Stimulated activated effector memory CD8-positive, alpha-beta T cell treated with anti-CD3 and anti-CD28 coated beads, Interleukin-12 subunit alpha, Interleukin-12 subunit beta, amount 100 ng/mL, for 72 hours (primary cell): ENCODE measurements at regions not wholly inside any gene's neighbourhood (a gene's known extent, or its start where the extent isn't known, plus 50 kb on each side); places are given as distances from the start of the nearest gene placed in this dataset.
A peak's percentile ranks its signal among the peaks of the same experiment; 100 is the strongest.

Source experiments
- ATAC-seq: fragments of 150-1000 bp; cut with Tn5 transposase; 2 replicates; pipeline ENCODE4 v1.10.0; 2021
- DNase-seq, 2 donors: peaks; one replicate each; pipeline ENCODE4 v3.0.0; 2021 to 2022; ENCODE audit warnings: low spot score in 2 of 2
- H3K27ac Mint-ChIP-seq: one replicate; pipeline ENCODE4 v1.8.0; 2022; ENCODE audit warnings: mild to moderate bottlenecking, mixed read lengths
- H3K36me3 Mint-ChIP-seq: one replicate; pipeline ENCODE4 v1.8.0; 2022; ENCODE audit warnings: mild to moderate bottlenecking, mixed read lengths
- H3K4me1 Mint-ChIP-seq: one replicate; pipeline ENCODE4 v1.8.0; 2022; ENCODE audit warnings: mixed read lengths
- H3K4me3 Mint-ChIP-seq: one replicate; pipeline ENCODE4 v1.8.0; 2022; ENCODE audit warnings: mild to moderate bottlenecking, mixed read lengths
- H3K9me3 Mint-ChIP-seq: one replicate; pipeline ENCODE4 v1.8.0; 2022; ENCODE audit warnings: mixed read lengths

DNA sequence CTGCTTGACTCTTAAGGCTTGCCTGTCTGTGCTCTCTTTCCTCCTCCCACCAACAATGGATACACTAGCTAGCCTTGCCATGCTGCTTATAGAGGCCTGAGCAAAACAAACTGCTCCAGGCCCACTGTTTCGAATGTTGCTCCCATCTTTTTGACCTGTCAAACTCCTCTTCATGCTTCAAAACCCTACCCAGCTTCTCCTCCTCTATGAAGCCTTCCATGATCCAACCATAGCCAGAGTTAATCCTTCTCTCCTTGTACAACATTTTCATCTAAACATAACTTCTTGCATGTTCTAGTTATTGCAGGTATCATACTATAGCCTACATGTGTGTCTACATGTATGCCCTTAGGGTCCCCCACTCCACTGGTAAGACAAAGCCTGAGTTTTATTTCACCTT is 426.7 kb upstream of the MGMT start:
- no peak overlapping the region for H3K4me3 Mint-ChIP-seq
- peaks cover 21% of the 10 kb centered on the region for H3K4me1 Mint-ChIP-seq
- no peak overlapping the region for H3K27ac Mint-ChIP-seq
- H3K9me3 Mint-ChIP-seq, result no peaks in the 10 kb centered on the region
- DNase-seq, result no peak
- ATAC-seq, result no peak
- no peaks in the 10 kb centered on the region for H3K36me3 Mint-ChIP-seq

DNA sequence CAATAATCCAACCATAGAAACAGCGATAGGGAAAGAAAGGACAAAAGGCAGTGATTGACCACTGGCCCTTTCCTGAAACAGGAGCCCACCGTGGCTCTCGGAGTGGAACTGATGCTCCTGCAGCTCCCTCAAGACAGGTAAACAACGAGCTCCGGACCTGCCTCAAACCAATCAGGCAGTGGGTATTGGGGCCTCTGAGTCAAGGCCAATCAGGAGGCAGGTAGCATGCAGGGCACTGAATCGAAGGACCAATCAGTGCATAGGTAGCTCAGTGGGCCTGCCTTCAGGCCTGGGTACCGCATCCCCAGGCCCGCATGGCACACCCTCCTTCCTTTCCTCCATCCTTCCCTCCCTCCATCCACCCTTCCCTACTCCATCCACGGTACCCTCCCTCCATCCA is 425.1 kb upstream of the MGMT start:
- H3K4me3 Mint-ChIP-seq, result no peak overlapping the region
- H3K27ac Mint-ChIP-seq, result no peak overlapping the region
- H3K9me3 Mint-ChIP-seq, result no peaks in the 10 kb centered on the region

DNA sequence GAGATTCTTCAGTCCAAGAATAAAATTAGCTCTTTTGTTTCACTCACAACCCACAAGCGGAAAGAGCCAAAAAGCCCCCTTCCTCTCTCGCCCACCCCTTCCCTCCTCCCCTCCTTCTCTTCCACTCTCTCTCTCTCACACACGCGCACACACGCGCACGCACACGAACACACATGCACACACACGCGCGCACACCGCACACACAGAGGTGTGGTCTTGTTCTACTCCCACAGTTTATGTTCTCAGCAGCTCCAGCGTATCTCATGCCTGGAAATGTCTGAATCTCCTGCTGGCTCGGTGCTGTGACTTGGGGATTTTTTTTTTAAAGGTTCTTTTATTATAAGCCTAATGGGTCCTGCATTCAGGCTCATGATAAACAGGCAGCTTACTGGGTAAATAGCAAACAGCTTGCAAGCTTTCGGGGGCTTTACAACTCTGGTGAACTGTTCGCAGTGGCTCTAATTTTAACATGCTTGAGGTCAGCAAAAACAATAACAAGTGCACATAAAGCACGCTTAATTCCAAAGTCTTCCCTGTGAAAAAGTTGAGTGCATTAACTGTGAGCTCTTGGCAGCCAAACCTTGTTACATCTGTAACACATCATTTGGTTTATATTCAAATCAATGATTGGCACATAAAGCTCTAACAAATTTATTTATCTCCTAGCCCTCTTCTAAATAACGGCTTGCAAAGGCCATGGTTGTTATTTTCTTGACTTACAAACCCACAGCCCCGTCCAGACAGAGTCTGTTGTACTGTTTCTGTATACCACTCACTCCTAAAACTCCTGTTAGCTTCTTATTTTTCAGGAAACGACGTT is 424.1 kb upstream of the MGMT start:
- Mint-ChIP-seq H3K36me3 (no peaks in the 10 kb centered on the region), H3K4me3 (no peak overlapping the region), H3K9me3 (no peaks in the 10 kb centered on the region), H3K27ac (no peak overlapping the region), H3K4me1 (peaks cover 6% of the 10 kb centered on the region)
- ATAC-seq, result no peak
- DNase-seq, result no peak

More for the DNA sequence above, 425.1 kb upstream of the MGMT start:
- DNase-seq (no peak), ATAC-seq (no peak)
- peaks cover 9% of the 10 kb centered on the region for H3K4me1 Mint-ChIP-seq
- no peaks in the 10 kb centered on the region for H3K36me3 Mint-ChIP-seq

DNA sequence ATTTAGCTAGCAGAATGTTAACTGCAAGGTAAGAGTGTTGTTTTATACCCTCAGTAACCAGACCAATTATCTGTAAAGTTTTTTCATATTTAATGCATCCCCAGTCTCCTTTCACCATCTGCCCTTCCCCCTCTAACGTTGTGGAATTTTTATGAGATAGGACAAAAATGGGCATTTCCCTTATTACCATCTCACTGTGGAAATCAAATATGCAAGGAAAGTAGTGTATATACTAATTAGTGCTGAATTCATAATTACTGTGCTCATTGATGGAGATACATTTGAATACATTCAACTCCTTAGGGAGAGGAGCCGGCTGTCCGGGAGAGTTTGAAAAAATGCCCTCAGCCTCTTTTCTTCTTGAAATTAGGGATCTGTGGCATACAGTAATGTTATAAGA is 423.4 kb upstream of the MGMT start:
- Mint-ChIP-seq H3K4me1 (peaks cover 6% of the 10 kb centered on the region), H3K27ac (no peak overlapping the region)
- no peak for ATAC-seq

DNA sequence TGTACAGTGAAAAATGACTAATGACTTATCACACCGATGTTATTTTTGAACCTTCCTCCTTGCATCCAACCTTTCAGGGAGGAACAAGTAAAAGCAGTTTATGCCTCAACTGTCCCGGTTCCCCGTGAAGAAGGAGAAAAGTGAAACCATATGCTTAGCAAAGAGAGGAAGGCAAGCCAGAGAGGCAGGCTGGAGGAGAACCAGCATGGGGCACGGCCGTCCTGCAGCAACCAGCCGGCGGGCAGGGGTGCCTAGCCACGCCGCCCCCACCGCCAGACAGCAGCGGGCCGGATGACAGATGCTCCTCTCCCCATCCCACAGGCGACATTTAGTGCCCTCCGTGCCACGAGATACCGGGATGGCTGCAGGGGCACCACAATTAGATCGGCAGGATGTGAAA is 421.4 kb upstream of the MGMT start:
- Mint-ChIP-seq H3K36me3 (no peaks in the 10 kb centered on the region), H3K4me1 (peaks cover 6% of the 10 kb centered on the region), H3K27ac (no peak overlapping the region), H3K4me3 (no peak overlapping the region), H3K9me3 (no peaks in the 10 kb centered on the region)
- DNase-seq, result no peak
- no peak for ATAC-seq

More for the DNA sequence above, 423.4 kb upstream of the MGMT start:
- H3K4me3 Mint-ChIP-seq, result no peak overlapping the region
- DNase-seq, result no peak
- H3K9me3 Mint-ChIP-seq, result no peaks in the 10 kb centered on the region
- H3K36me3 Mint-ChIP-seq, result no peaks in the 10 kb centered on the region

DNA sequence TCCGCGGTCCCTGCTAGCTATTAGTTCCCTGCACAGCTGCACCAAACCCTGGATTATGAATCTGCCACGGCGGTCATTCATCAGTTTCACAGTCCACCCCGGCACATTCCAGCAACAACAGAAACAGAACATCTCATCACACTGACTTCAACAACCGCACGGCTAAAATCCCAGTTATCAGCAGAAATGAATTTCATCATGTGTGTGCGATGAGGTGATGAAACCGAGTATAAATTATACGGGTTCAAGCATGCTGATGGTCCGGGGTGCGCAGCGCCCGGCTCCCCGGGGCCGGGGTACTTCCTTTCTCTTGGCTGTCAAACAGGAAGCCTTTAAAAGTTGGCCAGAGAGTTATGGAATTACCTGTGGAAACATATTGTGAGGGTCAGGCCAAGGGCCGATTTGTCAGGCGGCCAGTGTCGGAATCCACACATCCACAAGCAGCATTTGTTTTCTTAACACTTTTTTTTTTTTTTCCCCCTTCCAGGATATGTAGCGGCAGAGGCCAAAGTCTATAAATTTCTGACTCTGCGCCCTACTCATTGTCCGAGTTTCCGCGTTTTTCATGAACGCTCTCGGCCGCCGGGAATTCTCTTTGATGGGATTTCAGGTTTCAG is 420.9 kb upstream of the MGMT start:
- no peak overlapping the region for H3K4me3 Mint-ChIP-seq
- no peaks in the 10 kb centered on the region for H3K36me3 Mint-ChIP-seq
- peaks cover 6% of the 10 kb centered on the region for H3K4me1 Mint-ChIP-seq
- DNase-seq (no peak), ATAC-seq (no peak)
- no peak overlapping the region for H3K27ac Mint-ChIP-seq
- no peaks in the 10 kb centered on the region for H3K9me3 Mint-ChIP-seq

DNA sequence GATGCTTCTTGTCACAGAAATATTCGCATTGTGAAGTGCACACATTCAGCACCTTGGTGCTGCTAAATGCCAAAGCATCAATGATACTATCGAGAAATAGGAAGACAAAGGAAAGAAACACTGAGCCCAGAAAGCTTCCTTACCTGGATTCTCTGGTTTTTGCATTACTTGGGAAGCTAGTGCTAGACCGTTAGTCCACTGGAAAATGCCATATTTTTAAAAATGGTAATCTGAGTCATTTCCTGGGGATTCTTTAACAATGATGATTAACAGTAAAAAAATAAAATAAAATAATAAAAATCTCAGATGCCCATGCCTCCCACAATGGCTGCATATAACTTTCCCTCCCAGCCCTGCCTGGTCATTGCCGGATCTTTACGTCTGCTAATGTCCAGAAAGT is 420.1 kb upstream of the MGMT start:
- no peak overlapping the region for H3K27ac Mint-ChIP-seq
- DNase-seq (no peak), ATAC-seq (no peak)
- H3K9me3 Mint-ChIP-seq, result no peaks in the 10 kb centered on the region
- no peak overlapping the region for H3K4me3 Mint-ChIP-seq
- no peaks in the 10 kb centered on the region for H3K36me3 Mint-ChIP-seq
- peaks cover 6% of the 10 kb centered on the region for H3K4me1 Mint-ChIP-seq

DNA sequence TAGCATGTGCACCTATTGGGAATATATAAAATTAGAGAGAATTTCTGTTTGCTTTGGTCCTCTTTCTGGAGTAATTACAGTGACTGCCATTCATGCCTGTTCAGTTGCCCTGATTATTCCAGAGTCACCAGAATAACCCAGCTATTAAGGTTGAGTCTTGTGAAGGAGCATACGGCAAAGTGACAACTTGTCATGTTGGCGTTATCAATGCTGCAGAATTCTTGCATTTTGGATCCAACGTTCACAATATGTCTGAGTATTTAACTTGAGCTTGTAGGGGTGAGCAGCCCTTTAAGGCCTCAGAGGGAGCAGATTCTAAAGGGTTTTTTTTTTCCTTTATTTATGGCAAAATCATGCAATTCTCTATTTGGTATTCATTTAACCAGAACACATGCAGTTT is 419.4 kb upstream of the MGMT start:
- Mint-ChIP-seq H3K9me3 (no peaks in the 10 kb centered on the region), H3K36me3 (no peaks in the 10 kb centered on the region), H3K27ac (no peak overlapping the region), H3K4me1 (peaks cover 5% of the 10 kb centered on the region), H3K4me3 (no peak overlapping the region)
- DNase-seq (no peak), ATAC-seq (no peak)

DNA sequence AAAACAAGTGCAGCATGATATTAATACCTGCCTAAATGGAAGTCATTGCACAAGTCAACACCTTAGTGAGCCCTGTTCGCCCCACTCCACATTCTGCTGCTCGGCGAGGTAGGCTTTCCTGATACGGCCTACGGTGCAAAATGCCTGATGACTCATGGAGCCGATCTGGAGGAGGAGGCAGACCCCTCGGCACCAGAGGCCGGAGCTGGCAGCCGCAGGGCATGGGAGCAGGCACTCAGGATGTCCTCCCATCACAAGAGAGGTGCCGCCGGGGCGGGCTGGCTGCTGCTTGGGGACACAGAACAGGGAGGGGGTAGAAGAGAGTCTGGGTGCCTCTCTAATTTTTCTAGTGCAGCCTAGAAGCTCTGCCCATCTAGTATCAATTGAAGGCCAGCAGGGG is 418.5 kb upstream of the MGMT start:
- no peak for ATAC-seq
- Mint-ChIP-seq H3K4me3 (no peak overlapping the region), H3K36me3 (no peaks in the 10 kb centered on the region), H3K9me3 (no peaks in the 10 kb centered on the region), H3K27ac (no peak overlapping the region), H3K4me1 (no peaks in the 10 kb centered on the region)
- DNase-seq, result no peak

DNA sequence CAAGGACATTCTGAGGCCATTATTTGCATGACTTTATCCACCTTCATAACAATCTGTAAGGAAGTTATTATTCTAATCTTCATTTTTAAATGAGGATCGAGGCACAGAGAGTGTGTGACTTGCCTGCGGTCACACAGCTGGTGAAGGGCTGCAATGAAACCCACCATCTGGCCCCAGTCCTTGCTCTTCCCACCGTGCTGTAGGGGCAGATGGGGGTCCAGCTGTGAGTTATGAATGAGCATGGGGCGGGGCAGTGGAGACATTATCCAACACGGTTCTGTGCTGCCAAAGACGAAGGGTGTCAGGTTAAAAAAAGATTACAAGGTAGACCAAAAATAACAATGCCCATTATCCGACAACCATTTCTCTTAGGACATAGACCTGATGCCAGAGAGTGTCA is 417.5 kb upstream of the MGMT start:
- Mint-ChIP-seq H3K4me3 (no peak overlapping the region), H3K27ac (no peak overlapping the region), H3K9me3 (no peaks in the 10 kb centered on the region), H3K4me1 (no peaks in the 10 kb centered on the region), H3K36me3 (no peaks in the 10 kb centered on the region)
- no peak for ATAC-seq
- no peak for DNase-seq

DNA sequence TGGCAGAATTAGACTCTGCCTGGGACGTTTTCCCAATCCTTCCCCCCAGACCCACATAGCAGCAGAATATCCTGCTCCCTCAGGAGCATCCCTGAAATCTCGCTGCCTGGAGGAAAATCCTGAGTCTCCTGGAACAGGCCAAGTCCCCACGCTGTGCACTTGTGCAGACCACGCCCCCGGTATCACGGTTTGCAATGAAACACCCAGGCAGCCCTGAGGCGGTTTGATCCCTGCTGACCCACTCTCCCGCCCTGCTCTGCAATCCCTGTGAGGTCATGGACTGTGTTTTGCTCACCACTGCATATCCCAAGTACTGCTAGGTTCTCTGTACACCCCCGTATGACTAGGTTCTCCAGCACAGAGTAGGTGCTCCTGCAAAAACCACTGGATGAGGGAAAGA is 411.8 kb upstream of the MGMT start:
- no peak for DNase-seq
- no peak for ATAC-seq
- Mint-ChIP-seq H3K9me3 (no peaks in the 10 kb centered on the region), H3K4me1 (peaks cover 8% of the 10 kb centered on the region), H3K36me3 (no peaks in the 10 kb centered on the region), H3K4me3 (no peak overlapping the region), H3K27ac (no peak overlapping the region)

DNA sequence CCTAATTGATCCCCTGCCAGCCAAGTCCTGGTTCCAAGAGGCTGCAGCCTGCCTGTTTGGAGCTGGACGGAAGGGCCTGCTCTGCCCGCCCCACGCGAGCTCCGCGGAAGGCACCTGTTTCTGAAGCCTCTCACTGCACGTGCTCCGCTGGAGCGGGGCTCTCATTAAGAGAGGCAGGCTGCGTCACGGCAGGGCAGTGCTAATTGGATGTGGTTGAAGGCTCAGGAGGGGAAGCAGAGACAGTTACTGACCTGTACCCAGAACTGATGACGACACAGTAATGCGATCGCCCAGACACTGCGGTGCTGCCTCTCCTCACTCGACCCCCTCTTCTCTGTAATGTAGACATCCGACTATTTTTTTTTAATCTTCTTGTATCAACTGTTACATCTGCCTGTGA is 411.1 kb upstream of the MGMT start:
- ATAC-seq, result no peak
- no peaks in the 10 kb centered on the region for H3K36me3 Mint-ChIP-seq
- no peak overlapping the region for H3K27ac Mint-ChIP-seq
- peaks cover 8% of the 10 kb centered on the region for H3K4me1 Mint-ChIP-seq
- no peak overlapping the region for H3K4me3 Mint-ChIP-seq
- H3K9me3 Mint-ChIP-seq, result no peaks in the 10 kb centered on the region
- DNase-seq, result no peak

DNA sequence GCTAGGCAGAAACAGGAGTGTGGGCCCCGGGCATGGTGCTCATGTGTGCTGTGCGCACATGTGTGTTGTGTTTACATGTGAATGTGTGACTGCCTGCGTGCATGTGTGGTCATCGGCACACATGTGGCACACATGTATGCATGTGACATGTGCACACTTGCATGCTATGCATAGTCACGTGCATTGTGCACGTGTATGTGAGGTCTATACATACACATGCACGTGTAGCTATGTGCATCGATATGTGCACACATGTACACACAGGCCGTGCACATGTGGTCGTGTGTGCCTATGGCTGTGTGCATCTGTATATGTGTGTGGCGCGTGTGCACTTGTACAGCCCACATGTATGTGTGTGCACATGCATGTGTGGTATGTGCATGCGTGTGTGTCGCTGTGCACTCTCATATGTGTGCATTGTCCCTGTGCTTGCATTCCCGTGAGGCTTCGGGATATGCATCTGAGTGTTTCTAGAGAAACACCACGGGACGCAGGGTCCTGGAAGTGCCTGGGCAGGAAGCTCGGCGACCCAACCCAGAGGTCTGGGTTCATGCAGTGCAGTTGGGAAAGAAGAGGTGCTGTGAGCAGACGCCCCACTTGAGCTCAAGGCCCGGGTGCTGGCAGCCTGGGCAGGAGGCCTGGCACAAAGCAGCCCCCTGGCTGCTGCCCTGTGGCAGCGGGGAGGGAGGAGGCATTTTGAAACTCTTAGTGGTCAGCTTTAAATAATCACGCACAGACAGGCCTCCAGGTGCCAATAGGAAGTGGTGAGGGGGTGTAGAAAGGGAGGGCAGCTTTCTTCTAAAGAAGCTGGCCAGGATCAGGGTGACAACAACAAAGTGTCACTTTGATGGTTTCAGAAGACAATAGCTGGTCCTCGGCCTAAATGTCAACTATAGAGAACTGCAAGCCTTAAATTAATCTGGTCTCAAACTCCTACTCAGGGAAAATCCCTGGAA is 410.0 kb upstream of the MGMT start:
- H3K36me3 Mint-ChIP-seq, result no peaks in the 10 kb centered on the region
- H3K9me3 Mint-ChIP-seq, result no peaks in the 10 kb centered on the region
- ATAC-seq (no peak), DNase-seq (no peak)
- H3K27ac Mint-ChIP-seq, result no peak overlapping the region
- no peak overlapping the region for H3K4me3 Mint-ChIP-seq
- H3K4me1 Mint-ChIP-seq, result peaks cover 8% of the 10 kb centered on the region

DNA sequence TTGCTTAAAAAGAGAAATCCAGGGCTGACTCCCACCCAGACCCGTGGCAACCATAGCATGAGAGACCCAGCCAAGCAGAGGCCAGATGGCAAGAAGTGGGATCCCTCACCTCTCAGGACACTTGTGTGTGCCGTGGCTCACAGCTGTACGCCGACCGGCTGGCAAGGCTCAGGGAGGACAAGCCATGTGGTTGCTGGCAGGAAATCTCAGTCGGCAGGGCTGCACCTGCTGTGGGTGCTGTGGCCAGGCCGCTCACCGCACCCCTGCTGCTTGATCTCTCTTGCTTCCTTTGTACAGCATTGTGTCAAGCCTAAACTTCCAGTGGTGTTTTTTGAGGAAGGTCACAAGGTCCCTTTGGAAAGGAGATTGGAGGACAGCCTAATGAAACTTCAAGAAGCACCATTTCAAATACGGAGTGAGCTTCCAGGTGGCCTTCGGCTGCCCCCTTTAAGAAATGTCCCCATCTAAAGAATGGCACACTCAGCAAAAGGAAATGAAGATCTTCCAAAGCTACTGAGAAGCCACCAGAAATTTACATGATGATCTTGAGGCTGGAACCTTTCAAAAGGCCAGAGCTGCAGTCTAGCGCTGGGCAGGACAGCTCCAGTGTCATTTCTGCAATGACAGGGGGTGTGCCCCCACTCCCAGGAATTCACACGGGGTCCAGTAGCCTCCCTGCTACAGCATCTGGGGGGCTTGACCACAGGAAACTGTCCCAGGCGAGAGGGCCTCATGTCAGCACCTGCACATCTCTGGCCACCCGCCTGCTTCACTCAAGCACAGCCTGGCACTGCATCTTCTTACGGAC is 409.0 kb upstream of the MGMT start:
- Mint-ChIP-seq H3K36me3 (no peaks in the 10 kb centered on the region), H3K9me3 (no peaks in the 10 kb centered on the region), H3K27ac (no peak overlapping the region), H3K4me1 (peaks cover 8% of the 10 kb centered on the region), H3K4me3 (no peak overlapping the region)
- ATAC-seq (peak; percentile 64), DNase-seq (peak in 1 of 2 donors; percentile 55)

DNA sequence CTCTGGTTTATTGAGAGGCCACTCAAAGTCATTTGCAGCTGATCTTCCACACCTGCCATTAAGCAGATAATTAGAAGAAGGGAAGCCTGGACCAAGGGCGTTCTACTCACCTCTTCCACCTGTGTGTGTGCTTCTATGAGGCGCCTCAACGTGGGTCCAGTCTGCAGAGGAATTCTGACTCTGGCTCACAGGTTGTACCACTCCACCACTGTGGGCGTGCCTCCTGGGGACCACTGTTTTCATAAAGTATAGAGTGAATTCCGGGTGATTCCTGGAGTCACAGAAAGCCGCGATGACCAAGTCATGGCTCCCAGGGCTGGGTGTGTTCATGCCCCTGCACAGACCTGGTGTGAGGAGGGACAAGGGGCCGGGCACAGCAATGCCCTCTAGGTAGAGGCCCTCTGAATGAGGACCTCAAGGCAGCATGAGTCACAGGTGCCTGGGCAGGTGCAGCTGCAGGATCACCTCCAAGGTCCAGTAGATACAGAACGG is 408.3 kb upstream of the MGMT start:
- ATAC-seq, result no peak
- Mint-ChIP-seq H3K4me3 (no peak overlapping the region), H3K9me3 (no peaks in the 10 kb centered on the region), H3K27ac (no peak overlapping the region), H3K4me1 (peaks cover 8% of the 10 kb centered on the region), H3K36me3 (no peaks in the 10 kb centered on the region)
- no peak for DNase-seq
